ENCODE measurements at regions not wholly inside any gene's neighbourhood (a gene's known extent, or its start where the extent isn't known, plus 50 kb on each side); places are given as distances from the start of the nearest gene placed in this dataset.
"Not testable (repeated sequence)": the region's sequence is repeated elsewhere in the genome, so short reads cannot be mapped to it uniquely, and the experiment has no call there.

DNA sequence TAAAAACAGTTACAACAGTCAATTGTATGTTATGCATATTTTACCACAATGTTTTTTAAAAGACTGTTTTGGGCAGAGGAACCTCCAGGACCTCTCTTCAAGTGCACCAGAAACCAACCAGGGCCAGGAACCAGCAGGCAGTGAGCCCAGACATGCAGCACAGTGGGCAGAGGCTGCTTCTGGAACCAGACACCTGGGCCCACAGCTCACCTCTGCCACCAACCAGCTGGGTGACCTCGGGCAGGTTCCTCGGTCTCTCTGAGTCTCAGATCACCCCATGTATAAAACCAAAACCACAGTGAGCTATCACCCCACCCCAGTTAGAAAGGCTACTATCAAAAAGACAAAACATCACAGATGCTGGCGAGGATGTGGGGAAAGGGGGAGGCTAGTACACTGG lies 161.0 kb downstream of the C16orf95 start:
- no peak for DNase-seq (ENCODE audit: low read depth)

DNA sequence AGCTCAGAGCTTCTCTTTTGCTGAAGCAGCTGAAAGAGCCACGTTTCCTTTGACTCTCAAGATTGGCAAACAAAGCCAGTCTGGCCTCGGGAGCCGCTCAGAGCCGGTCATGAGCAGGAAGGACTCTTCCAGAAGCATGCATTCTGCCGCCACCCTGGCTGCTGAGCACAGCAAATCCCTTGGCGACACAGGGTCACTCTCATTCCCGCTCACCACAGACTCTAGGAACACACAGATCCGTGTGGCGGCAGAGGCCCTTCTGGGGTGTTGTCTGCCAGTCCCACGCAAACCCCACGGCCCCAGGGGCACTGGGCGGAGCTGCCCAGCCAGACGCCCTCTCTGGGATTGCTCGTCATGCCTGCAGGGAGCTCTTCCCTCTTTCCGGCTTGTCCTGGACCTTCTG lies 157.0 kb downstream of the C16orf95 start:
- DNase-seq (ENCODE audit: low read depth), result no peak

DNA sequence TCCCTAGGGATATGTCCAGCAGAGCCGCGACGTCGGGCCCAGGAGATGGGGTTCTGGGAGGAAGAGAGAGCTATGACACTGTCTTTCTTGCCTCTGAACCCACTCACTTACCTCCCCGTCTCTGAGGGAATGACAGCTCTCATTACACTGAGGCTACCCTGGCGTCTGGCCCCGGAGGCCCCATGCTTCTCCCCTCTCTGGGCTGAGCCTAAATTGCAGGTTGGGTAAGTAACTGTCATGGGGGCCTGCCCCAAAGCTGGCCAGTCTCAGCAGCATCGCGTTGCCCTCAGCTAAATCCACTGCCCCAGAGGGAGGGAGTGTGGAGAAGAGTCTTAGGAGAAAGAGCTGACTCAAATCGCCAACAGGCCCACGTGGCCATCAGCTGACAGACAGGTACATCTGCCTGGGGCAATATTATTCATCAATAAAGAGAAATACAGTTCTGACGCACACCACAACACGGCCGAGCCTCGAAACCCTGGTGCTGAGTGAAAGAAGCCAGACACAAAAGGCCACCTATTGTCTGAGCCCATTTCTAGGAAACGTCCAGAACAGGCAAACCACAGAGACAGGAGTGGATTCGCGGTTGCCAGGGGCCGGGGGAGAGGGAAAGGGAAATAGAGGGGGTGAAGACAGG lies 156.4 kb downstream of the C16orf95 start:
- DNase-seq (ENCODE audit: low read depth), result no peak

DNA sequence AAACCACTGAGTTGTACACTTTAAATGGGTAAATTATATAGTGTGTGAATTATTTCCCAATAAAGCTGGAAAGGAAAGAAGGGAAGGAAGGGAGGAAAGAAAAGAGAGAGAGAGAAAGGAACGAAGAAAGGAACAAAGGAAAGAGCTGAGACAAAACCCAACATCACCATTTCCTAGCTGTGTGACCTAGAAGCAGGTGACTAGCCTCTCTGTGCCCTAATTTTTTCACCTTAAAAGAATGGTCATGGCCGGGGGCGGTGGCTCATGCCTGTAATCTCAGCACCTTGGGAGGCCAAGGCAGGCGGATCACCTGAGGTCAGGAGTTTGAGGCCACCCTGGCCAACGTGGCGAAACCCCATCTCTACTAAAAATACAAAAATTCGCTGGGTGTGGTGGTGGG lies 155.8 kb downstream of the C16orf95 start:
- not testable (repeated sequence) for DNase-seq (ENCODE audit: low read depth)

DNA sequence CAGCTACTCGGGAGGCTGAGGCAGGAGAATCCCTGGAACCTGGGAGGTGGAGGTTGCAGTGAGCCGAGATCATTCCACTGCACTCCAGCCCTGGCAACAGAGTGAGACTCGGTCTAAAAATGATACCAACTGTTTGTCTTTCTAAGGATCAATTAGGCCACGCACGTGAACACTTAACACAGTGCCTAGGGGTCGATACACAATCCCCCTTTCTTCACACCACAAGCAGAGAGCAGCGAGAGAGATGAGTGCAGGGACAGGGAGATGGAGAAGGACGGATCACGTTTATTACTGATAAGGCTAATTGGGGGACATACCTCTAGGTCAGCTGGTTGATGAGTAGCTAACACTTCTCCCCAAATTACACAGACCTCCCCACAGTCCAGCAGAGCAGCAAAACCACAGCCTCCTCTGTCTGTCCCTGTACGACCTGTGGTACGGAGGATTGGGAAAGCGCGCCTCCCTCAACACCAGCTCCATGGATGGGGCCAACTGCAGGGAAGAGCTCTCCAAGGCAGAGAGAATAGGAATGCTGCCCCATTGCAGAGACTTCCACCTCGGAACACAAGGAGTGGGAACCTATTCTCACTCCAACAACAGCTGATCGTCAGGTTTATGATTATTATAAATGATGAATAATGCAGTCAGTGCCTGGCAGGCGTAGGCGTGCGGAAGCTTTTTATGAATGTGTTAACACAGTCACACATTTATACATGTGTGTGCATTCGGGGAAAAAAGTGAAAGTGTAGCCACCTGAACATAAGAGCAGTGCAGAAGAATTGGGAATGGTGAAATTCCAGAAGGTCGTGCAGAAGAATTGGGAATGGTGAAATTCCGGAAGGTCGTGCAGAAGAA lies 155.1 kb downstream of the C16orf95 start:
- DNase-seq (ENCODE audit: low read depth), result no peak

DNA sequence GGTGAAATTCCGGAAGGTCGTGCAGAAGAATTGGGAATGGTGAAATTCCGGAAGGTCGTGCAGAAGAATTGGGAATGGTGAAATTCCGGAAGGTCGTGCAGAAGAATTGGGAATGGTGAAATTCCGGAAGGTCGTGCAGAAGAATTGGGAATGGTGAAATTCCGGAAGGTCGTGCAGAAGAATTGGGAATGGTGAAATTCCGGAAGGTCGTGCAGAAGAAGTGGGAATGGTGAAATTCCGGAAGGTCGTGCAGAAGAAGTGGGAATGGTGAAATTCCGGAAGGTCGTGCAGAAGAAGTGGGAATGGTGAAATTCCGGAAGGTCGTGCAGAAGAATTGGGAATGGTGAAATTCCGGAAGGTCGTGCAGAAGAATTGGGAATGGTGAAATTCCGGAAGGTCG lies 154.4 kb downstream of the C16orf95 start:
- not testable (repeated sequence) for DNase-seq (ENCODE audit: low read depth)

DNA sequence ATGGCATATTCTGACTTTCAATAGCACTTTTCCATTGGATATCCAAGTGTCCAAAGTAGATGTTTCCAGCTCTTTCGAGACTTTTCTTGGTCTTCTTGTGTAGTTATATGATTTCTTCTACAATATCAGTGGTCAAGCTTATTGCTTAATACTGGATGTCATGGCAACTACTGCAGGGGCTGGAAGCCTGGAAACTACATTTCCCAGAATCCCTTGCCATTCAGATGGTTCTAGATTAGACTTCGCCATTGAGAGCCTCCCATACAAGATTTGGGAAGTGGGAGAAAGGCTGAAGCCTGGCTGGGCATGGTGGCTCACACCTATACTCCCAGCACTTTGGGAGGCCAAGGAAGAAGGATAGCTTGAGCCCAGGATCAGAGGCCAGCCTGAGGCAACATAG lies 153.6 kb downstream of the C16orf95 start:
- DNase-seq (ENCODE audit: low read depth), result peak; percentile 45

DNA sequence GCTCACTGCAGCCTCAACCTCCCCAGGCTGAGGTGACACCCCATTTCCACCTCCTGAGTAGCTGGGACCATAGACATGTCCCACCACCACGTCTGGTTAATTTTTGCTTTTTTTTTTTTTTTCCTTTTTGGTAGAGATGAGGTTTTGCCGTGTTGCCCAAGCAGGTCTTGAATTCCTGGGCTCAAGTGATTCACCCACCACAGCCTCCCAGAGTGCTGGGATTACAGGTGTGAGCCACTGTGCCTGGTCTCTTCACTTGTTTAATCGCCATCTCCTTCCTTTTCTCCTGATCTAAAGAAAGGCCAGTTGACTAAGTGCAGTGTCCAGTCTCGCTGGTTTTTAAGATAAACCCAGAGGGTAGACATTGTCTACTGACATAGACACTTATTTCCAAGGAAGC lies 152.0 kb downstream of the C16orf95 start:
- no peak for DNase-seq (ENCODE audit: low read depth)

DNA sequence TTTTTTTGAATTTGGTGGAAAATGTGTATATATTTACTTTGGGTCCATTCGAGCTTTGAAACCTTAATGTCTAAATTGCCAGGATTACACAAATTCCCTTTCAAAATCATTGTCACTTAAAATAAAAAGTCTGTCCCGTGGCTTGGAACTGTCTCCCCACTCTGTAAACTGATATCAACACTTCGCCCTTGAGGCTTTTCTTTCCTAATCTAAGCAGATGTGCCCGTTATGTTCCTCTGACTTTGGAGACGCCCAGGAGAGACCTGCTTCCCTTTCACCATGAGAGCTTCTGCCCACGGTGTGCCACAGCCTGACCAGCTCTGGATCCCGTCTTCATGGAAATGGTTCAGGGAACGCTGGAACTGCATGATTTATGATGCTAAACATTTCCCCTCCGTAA lies 151.3 kb downstream of the C16orf95 start:
- no peak for DNase-seq (ENCODE audit: low read depth)

DNA sequence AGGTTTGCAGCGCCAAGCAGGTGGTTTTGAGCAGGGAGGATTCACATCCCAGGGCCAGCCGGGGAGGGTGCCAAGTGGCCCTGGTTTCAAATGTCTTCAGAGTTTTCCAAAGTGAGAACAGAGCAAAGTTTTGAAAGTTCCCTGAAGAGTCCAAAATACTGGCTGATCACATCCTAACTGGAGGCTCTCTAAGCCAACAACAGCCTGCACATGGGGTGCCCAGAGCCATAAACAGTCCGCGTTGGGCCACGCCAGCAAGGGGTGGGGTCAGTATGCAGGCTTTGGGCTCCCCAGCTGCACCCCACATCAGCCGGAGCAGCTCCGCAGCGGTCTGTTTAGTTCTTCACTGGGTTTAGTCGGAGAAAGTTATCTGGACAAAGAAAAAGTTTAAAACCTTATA lies 150.9 kb downstream of the C16orf95 start:
- no peak for DNase-seq (ENCODE audit: low read depth)

DNA sequence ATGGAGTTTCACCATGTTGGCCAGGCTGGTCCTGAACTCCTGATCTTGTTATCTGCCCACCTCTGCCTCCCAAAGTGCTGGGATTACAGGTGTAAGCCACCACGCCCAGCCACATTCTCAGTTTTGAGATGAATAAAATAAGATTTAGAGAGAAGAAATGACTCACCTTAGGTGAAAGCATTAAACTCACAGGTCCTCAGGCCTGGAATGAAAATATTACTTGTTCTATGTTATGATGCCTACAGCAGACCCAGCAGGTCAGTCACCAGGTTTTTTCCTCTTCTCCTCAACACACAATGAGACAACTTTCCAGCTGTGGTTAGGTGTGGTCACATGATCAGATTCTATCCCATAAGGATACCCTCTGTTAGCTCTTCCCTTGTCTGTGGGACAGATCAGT lies 150.3 kb downstream of the C16orf95 start:
- no peak for DNase-seq (ENCODE audit: low read depth)

DNA sequence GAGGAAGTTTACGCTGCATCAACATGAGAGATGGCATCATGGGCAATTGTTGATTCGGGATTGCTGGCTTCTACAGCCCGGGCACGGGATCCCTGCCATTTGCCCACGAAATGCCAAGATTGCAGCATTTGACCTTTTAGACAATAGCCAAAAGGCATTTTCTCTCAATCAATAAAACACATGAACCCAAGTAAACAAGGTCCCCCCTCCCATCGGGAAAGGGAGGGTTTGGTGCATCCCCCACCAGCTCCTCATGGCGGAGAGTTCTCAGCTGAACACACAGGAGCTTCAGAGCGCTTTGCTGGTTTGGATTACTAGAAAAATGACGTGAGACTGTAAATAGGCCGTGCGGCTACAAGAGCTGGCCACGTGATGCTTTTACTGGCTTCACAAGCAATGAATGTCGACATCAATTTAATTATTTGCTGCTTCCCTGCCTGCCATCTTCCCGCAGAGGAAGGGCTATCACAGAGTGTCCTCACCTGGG lies 147.6 kb downstream of the C16orf95 start:
- DNase-seq (ENCODE audit: low read depth), result no peak

DNA sequence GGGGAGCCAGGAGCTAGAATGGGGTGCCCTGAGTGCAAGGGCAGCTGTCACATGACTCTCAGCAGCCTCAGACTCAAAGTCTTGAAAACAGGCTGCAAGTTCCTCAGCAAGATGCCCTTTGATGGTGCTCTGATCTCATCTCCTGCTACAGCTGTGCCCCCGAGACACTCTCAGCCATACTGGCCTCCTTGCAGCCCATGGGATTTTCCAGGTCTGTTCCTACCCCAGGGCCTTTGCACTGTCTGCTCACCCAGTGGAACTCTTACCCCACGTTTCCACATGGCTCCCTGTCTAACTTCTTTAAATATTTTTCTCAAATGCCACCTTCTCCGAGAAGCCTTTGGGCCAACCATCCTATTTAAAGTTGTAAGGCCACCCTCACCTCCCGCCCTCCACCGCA lies 146.9 kb downstream of the C16orf95 start:
- DNase-seq (ENCODE audit: low read depth), result no peak

DNA sequence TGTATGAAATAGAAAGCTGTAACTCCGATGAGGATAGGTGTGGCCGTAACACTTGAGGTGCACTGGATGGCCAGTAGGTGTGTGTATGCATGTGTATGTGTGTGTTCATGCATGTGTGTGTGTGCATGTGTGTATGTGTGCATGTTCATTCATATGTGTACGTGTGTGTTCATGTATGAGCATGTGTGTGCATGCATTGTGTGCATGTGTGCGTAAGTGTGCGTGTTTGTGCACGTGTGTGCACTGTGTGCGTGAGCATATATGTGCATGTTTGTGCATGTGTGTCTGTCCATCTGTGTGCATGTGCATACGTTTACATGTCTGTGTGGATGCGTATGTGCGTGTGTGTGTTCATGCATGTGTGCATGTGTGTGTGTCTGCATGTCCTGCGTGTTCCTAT lies 145.5 kb downstream of the C16orf95 start:
- DNase-seq (ENCODE audit: low read depth), result no peak

DNA sequence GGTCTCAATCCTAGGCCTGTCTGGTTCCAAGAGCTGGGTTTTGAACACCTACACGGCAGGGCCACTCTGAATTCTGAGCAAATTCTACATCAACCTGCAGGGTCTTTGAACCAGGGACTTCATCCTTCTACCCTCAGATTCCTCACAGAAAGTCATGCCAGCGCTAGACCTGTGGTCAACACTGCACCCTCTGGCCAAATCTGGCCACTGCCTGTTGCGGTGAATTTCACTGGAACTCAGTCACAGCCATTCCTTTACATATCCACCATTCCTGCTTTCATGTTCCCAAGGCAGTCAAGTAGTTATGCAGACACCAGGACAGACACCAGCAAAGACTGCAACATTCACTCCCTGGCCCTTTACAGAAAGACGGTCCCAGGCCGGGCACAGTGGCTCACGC lies 144.6 kb downstream of the C16orf95 start:
- no peak for DNase-seq (ENCODE audit: low read depth)

DNA sequence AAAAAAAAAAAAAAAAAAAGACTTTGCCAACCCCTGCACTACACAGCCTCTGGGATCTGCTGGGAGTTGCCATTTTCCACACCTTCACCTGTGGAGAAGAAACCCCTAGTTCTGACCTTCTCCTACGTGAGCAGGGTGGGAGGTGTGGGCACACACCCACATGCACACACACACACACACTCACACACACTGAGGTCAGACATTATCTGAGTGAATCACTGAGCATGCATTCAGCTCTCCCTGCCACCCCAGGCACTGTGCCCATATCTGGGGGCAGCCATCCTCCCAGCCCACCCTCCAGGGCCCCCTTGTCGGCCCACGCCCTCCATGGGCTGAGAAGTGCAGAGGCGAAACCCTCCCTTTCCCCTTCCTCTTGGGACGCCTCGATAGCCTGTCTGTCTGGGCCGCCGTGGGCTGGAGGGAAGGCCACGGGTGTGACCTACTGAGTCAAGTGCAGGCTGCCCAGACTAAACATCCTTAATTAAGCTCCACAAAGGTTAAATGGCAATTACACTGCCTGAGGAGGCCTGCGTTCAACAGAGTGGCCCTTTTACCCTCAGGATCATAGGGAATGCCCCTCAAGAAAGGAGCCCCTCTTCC lies 143.8 kb downstream of the C16orf95 start:
- DNase-seq (ENCODE audit: low read depth), result peak; percentile 69

DNA sequence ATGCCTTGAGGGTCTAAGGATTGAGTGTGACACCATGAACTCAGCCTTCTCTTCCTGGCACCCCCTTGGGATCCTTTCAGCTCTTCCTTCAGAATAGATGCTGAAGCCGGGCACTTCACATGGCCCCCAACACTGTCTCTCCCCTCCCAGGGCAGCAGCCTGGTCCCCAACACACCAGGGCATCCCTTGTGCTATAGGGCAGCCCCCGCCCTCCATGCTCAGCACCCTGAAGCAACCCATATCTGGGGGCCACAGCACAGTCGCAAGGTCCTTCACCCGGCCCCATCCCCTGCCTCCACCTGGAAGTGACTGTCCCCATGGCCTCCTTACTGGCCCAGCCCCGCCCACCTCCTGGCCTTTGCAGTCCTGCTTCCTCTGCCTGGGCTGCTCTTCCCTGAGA lies 143.1 kb downstream of the C16orf95 start:
- no peak for DNase-seq (ENCODE audit: low read depth)

DNA sequence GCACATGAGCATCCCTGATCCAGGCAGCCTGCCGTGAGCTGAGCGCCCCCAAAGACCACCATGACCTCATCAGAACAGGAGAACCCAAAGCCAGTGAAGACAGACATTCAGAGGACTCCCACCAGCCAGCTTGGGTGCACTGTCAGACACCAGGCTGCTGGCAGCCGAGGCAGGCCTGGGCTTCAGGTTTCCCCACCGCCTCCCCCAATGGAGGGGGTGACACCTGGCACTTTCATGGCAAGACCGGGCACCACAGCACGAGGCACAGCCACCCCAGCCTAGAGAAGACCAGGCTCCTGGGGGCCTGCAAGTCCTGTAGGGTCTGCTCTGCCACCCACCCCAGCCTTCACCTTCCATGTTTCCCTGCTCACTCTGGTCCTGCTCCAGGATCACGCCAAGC lies 140.5 kb downstream of the C16orf95 start:
- no peak for DNase-seq (ENCODE audit: low read depth)

DNA sequence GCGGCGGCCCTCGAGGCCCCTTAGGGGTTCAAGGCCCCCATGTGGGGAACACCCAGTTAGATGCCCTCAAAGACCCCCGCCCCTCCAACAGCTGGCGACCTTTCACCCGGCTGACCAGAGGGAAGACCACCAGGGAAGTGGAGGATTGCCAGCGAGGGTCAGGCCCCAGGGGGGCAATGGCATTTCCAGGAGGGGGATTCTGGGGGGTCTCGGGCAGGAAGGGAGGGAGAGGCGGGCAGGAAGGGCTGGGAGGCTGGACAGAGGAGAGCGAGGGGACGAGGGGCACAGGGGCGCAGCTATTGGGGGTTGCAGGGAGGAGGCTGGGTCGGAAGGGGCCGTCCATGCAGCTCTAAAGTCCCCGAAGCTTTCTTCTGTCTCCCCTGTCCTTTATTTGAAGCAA lies 139.5 kb downstream of the C16orf95 start:
- DNase-seq (ENCODE audit: low read depth), result no peak

DNA sequence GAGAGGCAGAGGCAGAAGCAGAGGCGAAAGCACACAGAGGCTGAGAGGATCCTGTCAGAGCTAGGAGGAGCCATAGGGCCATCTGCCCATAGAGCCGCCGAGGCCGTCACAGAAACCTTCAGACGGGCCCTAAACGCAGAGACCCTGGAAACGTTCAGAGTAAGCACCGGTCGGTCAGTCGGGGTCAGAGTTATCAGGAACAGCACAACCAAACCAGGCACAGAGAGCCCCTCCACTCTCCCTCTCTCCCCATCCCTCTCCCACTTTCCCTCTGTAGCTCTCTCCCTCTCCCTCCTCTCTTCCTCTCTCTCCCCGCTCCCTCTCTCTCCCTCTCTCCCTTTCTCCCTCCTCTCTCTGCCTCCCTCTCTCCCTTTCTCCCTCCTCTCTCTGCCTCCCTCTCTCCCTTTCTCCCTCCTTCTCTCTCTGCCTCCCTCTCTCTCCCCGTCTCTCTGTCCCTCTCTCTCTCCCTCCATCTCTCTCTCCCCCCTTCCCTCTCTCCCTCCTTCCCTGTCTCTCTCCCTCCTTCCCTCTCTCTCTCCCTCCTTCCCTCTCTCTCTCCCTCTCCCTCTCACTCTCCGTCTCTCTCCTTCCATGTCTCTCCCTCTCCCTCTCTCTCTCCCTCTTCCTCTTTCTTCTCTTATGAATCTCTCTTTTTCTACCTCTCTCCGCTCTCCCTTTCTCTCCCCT lies 138.9 kb downstream of the C16orf95 start:
- DNase-seq (ENCODE audit: low read depth), result peak; percentile 33

DNA sequence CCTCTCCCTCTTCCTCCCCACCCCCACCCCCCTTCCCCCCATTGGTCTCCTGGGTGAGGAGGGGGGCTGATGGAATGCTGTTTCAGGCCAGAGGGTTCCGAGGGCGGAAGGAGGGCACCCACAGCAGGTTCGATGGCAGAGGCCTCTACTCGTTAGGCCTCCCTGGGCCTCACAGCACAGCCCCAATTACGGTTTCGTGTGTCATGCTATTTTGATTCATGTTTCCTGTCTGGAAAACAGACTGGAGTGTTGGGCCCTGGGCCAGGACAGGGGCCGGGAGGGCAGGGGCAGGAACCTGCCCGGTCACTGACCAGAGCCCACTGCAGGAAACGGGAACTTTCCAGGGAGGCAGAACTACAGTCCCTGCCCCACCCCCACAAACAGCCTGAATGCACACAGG lies 138.2 kb downstream of the C16orf95 start:
- DNase-seq (ENCODE audit: low read depth), result peak; percentile 79

DNA sequence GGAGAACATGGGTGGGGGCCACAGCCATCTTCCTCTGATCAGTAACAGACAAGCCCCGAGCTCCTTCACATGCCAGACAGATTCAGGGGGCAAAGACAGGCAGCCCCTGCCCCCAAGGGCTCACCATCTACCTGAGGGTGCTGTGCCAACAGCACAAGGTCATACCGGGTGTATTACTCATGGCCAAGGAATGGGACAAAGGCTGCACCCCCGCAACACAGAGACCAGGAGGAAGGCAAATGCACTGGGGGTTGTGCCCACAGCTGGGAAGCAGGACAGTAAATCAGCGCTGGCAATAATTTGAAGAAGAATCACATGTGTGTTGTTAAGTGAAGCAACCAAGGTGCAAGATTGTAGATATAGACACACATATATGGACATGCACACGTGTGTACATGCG lies 137.1 kb downstream of the C16orf95 start:
- peak; percentile 39 for DNase-seq (ENCODE audit: low read depth)

DNA sequence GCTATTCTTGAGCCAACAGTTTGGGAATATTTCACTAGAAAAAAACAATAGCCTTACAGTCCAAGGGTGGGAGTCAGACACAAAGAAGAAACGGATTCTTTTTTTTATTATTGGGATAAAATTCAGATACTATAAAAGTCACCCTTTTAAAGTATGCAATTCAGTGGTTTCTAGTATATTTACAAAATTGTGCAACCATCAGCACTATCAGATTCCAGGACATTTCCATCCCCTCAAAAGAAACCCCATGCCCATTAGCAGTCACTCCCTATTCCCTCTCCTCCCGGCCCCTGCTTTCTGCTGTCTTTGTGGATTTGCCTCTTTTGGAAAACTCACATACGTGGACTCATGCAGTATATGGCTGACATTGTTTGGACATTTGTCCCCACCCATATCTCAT lies 134.4 kb downstream of the C16orf95 start:
- no peak for DNase-seq (ENCODE audit: low read depth)
